ENCODE measurements at regions not wholly inside any gene's neighbourhood (a gene's known extent, or its start where the extent isn't known, plus 50 kb on each side); places are given as distances from the start of the nearest gene placed in this dataset.

- H3K4me2 ChIP-seq (ENCODE audit: low read length) = no peak overlapping the region
- DNase-seq (ENCODE audit: low read depth, low spot score) (no peak), ATAC-seq (no peak)
- no peaks in the 10 kb centered on the region for H3K36me3 ChIP-seq (ENCODE audit: control insufficient read depth in 1 of 2, insufficient read depth in 2 of 2, low read length in 2 of 2)
- no peak for TF ChIP-seq FOSL1 (IDR thresholded peaks at IDR 0.05; ENCODE audit: low read depth)
- no peak for TF ChIP-seq SRF (IDR thresholded peaks at IDR 0.05; ENCODE audit: low read depth)
- no peak for TF ChIP-seq POLR2A (IDR thresholded peaks at IDR 0.05; ENCODE audit: borderline replicate concordance, extremely low read depth, insufficient read depth, insufficient read length)
- TF ChIP-seq TCF7L2 (IDR thresholded peaks at IDR 0.05; ENCODE audit: borderline replicate concordance, extremely low read depth, insufficient read depth, insufficient read length) = no peak
- TF ChIP-seq ELF1 (IDR thresholded peaks at IDR 0.05; ENCODE audit: borderline replicate concordance, low read depth) = no peak
- H3K9me3 ChIP-seq (ENCODE audit: control insufficient read depth in 1 of 2, insufficient read depth in 1 of 2, low read depth in 1 of 2, low read length in 2 of 2) = no peaks in the 10 kb centered on the region
- intact Hi-C loops (cut with micrococcal nuclease) = no loop called here
- no peak overlapping the region for H3K4me3 ChIP-seq (replicated peaks in 1 of 2; ENCODE audit: low read depth in 1 of 2, low read length in 2 of 2)
- no TSS peak for BruUV-seq (replicated peaks)
- POLR2A ChIA-PET = no interaction called here
- no peaks in the 10 kb centered on the region for H3K79me2 ChIP-seq (ENCODE audit: insufficient read depth, low read length)
- CTCF ChIA-PET = no interaction called here
- no peaks in the 10 kb centered on the region for H3K4me1 ChIP-seq (ENCODE audit: control insufficient read depth in 1 of 2, insufficient read depth in 2 of 2, low read length in 2 of 2)
- H3K9me2 ChIP-seq (ENCODE audit: insufficient read depth) = no peaks in the 10 kb centered on the region; the same call in 1 of the 2 replicates
- RAD21 ChIA-PET (ENCODE audit: low non-redundant PET in 1 of 2, low total read pairs in 2 of 2, uncharacterized antibody in 2 of 2, unreplicated experiment in 2 of 2) = no interaction called here
- no peak overlapping the region for H2AFZ ChIP-seq (ENCODE audit: low read depth, low read length, poor library complexity, severe bottlenecking)
- no peak overlapping the region for H3K9ac ChIP-seq (ENCODE audit: low read length)
- no peaks in the 10 kb centered on the region for H4K20me1 ChIP-seq (ENCODE audit: insufficient read depth)
- no peaks in the 10 kb centered on the region for H3K27me3 ChIP-seq (ENCODE audit: insufficient read depth, low read length)
- no peak overlapping the region for H3K27ac ChIP-seq (ENCODE audit: low read depth, low read length)
Observed at GRCh38 chr2:37847792-37848191, 77.3 kb upstream of the RMDN2 start.

DNA sequence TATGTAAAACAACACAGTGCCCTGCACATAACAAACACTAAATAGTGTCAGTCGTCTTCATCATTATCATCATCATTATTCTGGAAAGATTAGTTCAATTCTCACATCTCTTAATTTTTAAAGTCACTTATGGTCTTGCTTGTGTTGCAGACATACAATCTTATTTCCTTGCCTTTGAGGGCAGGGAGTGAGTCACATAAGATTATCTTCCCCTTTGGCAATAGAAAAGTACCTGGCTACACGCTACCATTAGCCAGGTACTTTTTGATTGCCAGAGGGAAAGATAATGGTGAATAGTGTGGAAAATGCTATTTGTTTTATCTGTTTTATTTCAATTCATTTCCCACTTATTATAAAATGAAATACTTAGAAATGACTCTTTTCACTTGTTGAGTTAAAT lies 76.6 kb upstream of the RMDN2 start:
- no peaks in the 10 kb centered on the region for H3K36me3 ChIP-seq (ENCODE audit: control insufficient read depth in 1 of 2, insufficient read depth in 2 of 2, low read length in 2 of 2)
- RAD21 ChIA-PET (ENCODE audit: low non-redundant PET in 1 of 2, low total read pairs in 2 of 2, uncharacterized antibody in 2 of 2, unreplicated experiment in 2 of 2) = no interaction called here
- no peaks in the 10 kb centered on the region for H4K20me1 ChIP-seq (ENCODE audit: insufficient read depth)
- no peaks in the 10 kb centered on the region; the same call in 1 of the 2 replicates for H3K9me2 ChIP-seq (ENCODE audit: insufficient read depth)
- H3K4me3 ChIP-seq (replicated peaks in 1 of 2; ENCODE audit: low read depth in 1 of 2, low read length in 2 of 2) = no peak overlapping the region
- intact Hi-C loops (cut with micrococcal nuclease) = no loop called here
- no peaks in the 10 kb centered on the region for H3K27me3 ChIP-seq (ENCODE audit: insufficient read depth, low read length)
- no peak overlapping the region for H3K27ac ChIP-seq (ENCODE audit: low read depth, low read length)
- no peaks in the 10 kb centered on the region for H3K4me1 ChIP-seq (ENCODE audit: control insufficient read depth in 1 of 2, insufficient read depth in 2 of 2, low read length in 2 of 2)
- no peak overlapping the region for H2AFZ ChIP-seq (ENCODE audit: low read depth, low read length, poor library complexity, severe bottlenecking)
- no peak for DNase-seq (ENCODE audit: low read depth, low spot score)
- CTCF ChIA-PET = no interaction called here
- H3K9me3 ChIP-seq (ENCODE audit: control insufficient read depth in 1 of 2, insufficient read depth in 1 of 2, low read depth in 1 of 2, low read length in 2 of 2) = no peaks in the 10 kb centered on the region
- no peak overlapping the region for H3K4me2 ChIP-seq (ENCODE audit: low read length)
- H3K9ac ChIP-seq (ENCODE audit: low read length) = no peak overlapping the region
- ATAC-seq = no peak
- no peaks in the 10 kb centered on the region for H3K79me2 ChIP-seq (ENCODE audit: insufficient read depth, low read length)
- no peak for TF ChIP-seq TCF7L2 (IDR thresholded peaks at IDR 0.05; ENCODE audit: borderline replicate concordance, extremely low read depth, insufficient read depth, insufficient read length)
- TF ChIP-seq ATF3 (IDR thresholded peaks at IDR 0.05) = no peak
- TF ChIP-seq CEBPB (IDR thresholded peaks at IDR 0.05; ENCODE audit: low read depth) = no peak
- no peak for TF ChIP-seq ZBTB33 (IDR thresholded peaks at IDR 0.05; ENCODE audit: extremely low read depth, insufficient replicate concordance, low read length)
- no peak for TF ChIP-seq SP1 (IDR thresholded peaks at IDR 0.05; ENCODE audit: low read depth)
- no peak for TF ChIP-seq POLR2A (IDR thresholded peaks at IDR 0.05; ENCODE audit: borderline replicate concordance, extremely low read depth, insufficient read depth, insufficient read length)
- BruUV-seq (replicated peaks) = no TSS peak
- POLR2A ChIA-PET = no interaction called here

Data from HCT116 (cell line).